ENCODE measurements at regions not wholly inside any gene's neighbourhood (a gene's known extent, or its start where the extent isn't known, plus 50 kb on each side); places are given as distances from the start of the nearest gene placed in this dataset.

DNA sequence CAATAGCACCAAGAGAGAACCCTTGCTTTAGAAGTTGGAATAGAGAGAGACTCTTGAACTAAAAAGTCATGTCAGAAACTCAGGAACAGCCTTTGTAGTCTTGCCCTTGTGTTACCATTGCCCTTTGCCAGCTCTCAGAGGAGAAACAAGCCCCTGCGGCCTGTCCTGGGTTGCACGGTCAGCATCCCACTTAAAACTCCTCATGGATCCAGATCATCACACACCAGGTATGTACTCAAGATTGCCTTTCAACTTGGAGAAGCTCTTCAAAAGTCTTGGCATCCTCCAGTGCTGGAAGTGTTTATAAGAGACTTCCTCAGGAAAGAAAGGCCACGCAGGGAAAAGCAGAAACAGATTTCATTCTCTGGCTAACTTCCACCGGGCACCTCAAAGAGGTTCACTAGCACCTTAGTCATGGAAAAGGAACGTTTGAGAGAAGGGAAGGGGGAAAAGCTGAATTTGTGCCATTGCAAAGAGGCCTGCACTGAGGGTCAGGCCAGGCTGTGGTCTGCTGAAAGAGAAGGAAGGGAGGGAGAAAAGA is 594.2 kb downstream of the MED13L start:
- H3K27ac ChIP-seq (ENCODE audit: low read depth in 1 of 2, low read length in 2 of 2): no peak overlapping the region
- intact Hi-C loops (cut with DNase I): no loop called here
- DNase-seq: no peak
- peaks cover 0 to 4% of the 10 kb centered on the region in 2 donors for H3K4me1 ChIP-seq (ENCODE audit: control insufficient read depth in 1 of 2, insufficient read depth in 2 of 2, low read length in 2 of 2)
- ATAC-seq (ENCODE audit: low FRiP score): no peak
- no peaks in the 10 kb centered on the region for H3K36me3 ChIP-seq (ENCODE audit: control insufficient read depth in 1 of 2, insufficient read depth in 2 of 2, low read length in 1 of 2)
- no peaks in the 10 kb centered on the region for H3K27me3 ChIP-seq (ENCODE audit: control insufficient read depth in 1 of 2, insufficient read depth in 2 of 2, low read length in 1 of 2)
- H3K9me3 ChIP-seq (ENCODE audit: control insufficient read depth, low read length): no peaks in the 10 kb centered on the region
- 62 to 63% methylated on average over 5 of the region's 5 CpGs for WGBS, 2 donors
- no peak overlapping the region for H3K4me3 ChIP-seq (ENCODE audit: low read length in 2 of 2)

DNA sequence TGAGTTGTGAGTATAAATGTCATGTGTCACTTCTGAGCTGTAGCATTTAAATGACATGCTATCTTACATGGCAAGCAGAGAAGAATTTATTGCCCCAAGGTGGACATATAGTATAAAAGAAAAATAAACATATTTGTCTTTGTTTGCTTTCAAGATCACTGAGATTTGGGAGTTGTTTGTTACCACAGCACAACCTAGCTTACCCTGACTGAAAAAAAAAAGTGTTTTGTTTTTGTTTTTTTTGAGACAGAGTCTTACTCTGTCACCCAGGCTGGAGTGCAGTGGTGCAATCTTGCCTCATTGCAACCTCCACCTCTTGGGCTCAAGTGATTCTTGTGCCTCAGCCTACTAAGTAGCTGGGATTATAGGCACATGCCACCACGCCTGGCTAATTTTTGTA is 596.5 kb downstream of the MED13L start:
- H3K36me3 ChIP-seq (ENCODE audit: control insufficient read depth in 1 of 2, insufficient read depth in 2 of 2, low read length in 1 of 2): no peaks in the 10 kb centered on the region
- no peaks in the 10 kb centered on the region for H3K27me3 ChIP-seq (ENCODE audit: control insufficient read depth in 1 of 2, insufficient read depth in 2 of 2, low read length in 1 of 2)
- intact Hi-C loops (cut with DNase I): no loop called here
- H3K9me3 ChIP-seq (ENCODE audit: control insufficient read depth, low read length): no peaks in the 10 kb centered on the region
- H3K4me3 ChIP-seq (ENCODE audit: low read length in 2 of 2): no peak overlapping the region
- 94 to 100% methylated on average over 1 of the region's 1 CpG for WGBS, 2 donors
- no peak overlapping the region for H3K27ac ChIP-seq (ENCODE audit: low read depth in 1 of 2, low read length in 2 of 2)
- H3K4me1 ChIP-seq (ENCODE audit: control insufficient read depth in 1 of 2, insufficient read depth in 2 of 2, low read length in 2 of 2): no peaks in the 10 kb centered on the region
- DNase-seq: no peak
- no peak for ATAC-seq (ENCODE audit: low FRiP score)

DNA sequence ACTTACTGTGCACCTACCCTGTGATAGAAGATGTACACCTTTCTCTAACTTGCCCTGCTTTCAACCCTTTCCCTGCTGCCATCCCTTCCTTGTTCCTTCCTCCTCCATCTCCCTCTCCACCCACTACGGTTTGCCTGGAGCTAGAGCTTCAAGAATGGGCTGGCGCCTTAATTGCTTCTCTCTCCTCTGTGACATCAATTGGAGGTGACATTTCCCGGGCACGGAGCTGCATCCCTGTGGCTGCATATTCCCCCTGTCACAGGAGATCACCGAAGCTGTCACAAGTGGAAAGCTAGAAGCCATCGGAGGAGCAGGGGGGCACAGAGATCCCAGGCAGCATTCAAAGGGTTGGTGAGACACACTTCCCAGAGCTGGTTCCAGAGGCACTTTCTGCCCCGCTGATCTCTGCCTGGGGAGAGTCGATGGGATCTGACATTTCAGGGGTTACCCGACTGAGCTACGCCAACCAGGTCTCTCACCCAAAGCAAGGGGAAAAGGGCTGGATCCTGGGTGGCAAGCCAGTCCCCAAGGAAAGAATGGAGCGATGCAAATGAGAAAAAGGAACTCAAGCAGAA is 604.9 kb downstream of the MED13L start:
- DNase-seq: no peak
- intact Hi-C loops (cut with DNase I): no loop called here

DNA sequence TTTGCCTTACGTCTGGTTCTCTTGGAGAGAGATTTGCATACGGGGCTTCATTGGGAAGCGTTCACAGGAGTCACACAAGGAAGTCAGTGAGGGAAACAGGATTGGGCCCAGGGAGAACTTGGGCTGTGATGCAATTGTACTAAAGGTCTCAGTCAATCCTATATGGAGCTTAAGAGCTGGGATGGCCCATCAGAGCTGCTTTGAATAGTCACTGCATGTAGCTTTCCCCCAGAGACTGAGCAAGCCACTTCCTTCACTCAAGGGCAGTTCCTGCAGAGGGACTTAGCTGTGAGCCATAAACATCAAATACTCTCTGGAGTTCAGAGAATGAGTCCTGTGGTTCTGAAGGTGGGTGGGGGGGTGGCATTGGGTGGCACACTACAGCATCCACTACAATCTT is 605.4 kb downstream of the MED13L start:
- 89 to 96% methylated on average over 3 of the region's 3 CpGs for whole genome bisulfite sequencing, 2 donors
- intact Hi-C loops (cut with DNase I): no loop called here
- DNase-seq: no peak
- H3K36me3 ChIP-seq (ENCODE audit: control insufficient read depth in 1 of 2, insufficient read depth in 2 of 2, low read length in 1 of 2): no peaks in the 10 kb centered on the region
- H3K4me3 ChIP-seq (ENCODE audit: low read length in 2 of 2): no peak overlapping the region
- peaks cover 0 to 2% of the 10 kb centered on the region in 2 donors for H3K27me3 ChIP-seq (ENCODE audit: control insufficient read depth in 1 of 2, insufficient read depth in 2 of 2, low read length in 1 of 2)
- peaks cover 0 to 10% of the 10 kb centered on the region in 2 donors for H3K4me1 ChIP-seq (ENCODE audit: control insufficient read depth in 1 of 2, insufficient read depth in 2 of 2, low read length in 2 of 2)
- H3K27ac ChIP-seq (ENCODE audit: low read depth in 1 of 2, low read length in 2 of 2): no peak overlapping the region
- H3K9me3 ChIP-seq (ENCODE audit: control insufficient read depth, low read length): peaks cover 1% of the 10 kb centered on the region
- no peak for ATAC-seq (ENCODE audit: low FRiP score)

More for the DNA sequence above, 604.9 kb downstream of the MED13L start:
- H3K36me3 ChIP-seq (ENCODE audit: control insufficient read depth in 1 of 2, insufficient read depth in 2 of 2, low read length in 1 of 2): no peaks in the 10 kb centered on the region
- H3K9me3 ChIP-seq (ENCODE audit: control insufficient read depth, low read length): peaks cover 1% of the 10 kb centered on the region
- 95 to 96% methylated on average over 11 of the region's 11 CpGs for WGBS, 2 donors
- H3K27me3 ChIP-seq (ENCODE audit: control insufficient read depth in 1 of 2, insufficient read depth in 2 of 2, low read length in 1 of 2): peaks cover 0 to 2% of the 10 kb centered on the region in 2 donors
- no peak overlapping the region for H3K27ac ChIP-seq (ENCODE audit: low read depth in 1 of 2, low read length in 2 of 2)
- H3K4me1 ChIP-seq (ENCODE audit: control insufficient read depth in 1 of 2, insufficient read depth in 2 of 2, low read length in 2 of 2): peaks cover 0 to 10% of the 10 kb centered on the region in 2 donors
- ATAC-seq (ENCODE audit: low FRiP score): no peak
- H3K4me3 ChIP-seq (ENCODE audit: low read length in 2 of 2): no peak overlapping the region

DNA sequence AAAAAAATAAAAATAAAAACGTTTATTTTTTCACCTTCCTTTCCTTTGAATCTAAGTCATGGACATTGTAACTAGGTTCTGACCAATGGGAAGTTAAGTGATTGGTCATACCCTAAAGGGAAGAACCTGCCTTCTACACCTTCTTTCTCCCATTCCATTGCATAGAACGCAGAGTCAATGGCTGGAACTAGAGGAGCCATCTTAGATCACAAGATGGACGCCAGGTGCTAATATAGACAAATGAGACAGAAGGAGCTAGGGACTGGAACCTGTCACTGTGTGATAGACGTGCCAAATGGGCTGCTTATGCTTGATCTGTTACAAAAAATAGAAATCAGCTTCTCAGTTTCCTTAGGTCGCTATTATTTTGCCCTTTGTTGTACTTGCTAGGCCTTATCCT is 606.6 kb downstream of the MED13L start:
- DNase-seq (no peak), ATAC-seq (ENCODE audit: low FRiP score) (no peak)
- intact Hi-C loops (cut with DNase I): no loop called here
- no peak overlapping the region for H3K27ac ChIP-seq (ENCODE audit: low read depth in 1 of 2, low read length in 2 of 2)
- H3K4me1 ChIP-seq (ENCODE audit: control insufficient read depth in 1 of 2, insufficient read depth in 2 of 2, low read length in 2 of 2): peaks cover 0 to 10% of the 10 kb centered on the region in 2 donors
- 84 to 92% methylated on average over 5 of the region's 5 CpGs for WGBS, 2 donors
- no peak overlapping the region for H3K4me3 ChIP-seq (ENCODE audit: low read length in 2 of 2)
- H3K9me3 ChIP-seq (ENCODE audit: control insufficient read depth, low read length): peaks cover 1% of the 10 kb centered on the region
- H3K36me3 ChIP-seq (ENCODE audit: control insufficient read depth in 1 of 2, insufficient read depth in 2 of 2, low read length in 1 of 2): no peaks in the 10 kb centered on the region
- peaks cover 0 to 2% of the 10 kb centered on the region in 2 donors for H3K27me3 ChIP-seq (ENCODE audit: control insufficient read depth in 1 of 2, insufficient read depth in 2 of 2, low read length in 1 of 2)

DNA sequence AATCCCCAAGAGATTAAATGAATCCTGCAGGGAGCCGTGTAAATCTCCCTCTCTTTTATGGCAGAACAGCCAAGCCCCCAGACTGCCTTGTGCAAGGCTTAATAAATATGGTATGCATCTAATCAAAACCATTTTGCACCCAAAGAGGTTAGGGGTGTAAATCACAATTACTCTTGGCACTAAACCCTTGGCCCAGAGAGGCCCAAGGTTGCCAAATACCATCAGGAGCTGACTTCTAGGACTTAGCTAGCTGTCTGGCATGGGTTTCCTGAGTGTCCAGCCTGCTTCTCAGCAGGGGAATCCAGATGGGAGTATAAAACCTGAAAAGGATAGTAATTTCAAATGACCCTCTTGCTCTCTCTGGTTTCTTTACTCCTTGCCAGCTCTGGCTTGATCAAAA is 610.4 kb downstream of the MED13L start:
- Histone ChIP-seq H3K4me3 (ENCODE audit: low read length in 2 of 2) (no peak overlapping the region), H3K9me3 (ENCODE audit: control insufficient read depth, low read length) (peaks cover 1% of the 10 kb centered on the region), H3K4me1 (ENCODE audit: control insufficient read depth in 1 of 2, insufficient read depth in 2 of 2, low read length in 2 of 2) (peaks cover 0 to 3% of the 10 kb centered on the region in 2 donors), H3K27me3 (ENCODE audit: control insufficient read depth in 1 of 2, insufficient read depth in 2 of 2, low read length in 1 of 2) (peaks cover 0 to 2% of the 10 kb centered on the region in 2 donors), H3K27ac (ENCODE audit: low read depth in 1 of 2, low read length in 2 of 2) (no peak overlapping the region), H3K36me3 (ENCODE audit: control insufficient read depth in 1 of 2, insufficient read depth in 2 of 2, low read length in 1 of 2) (no peaks in the 10 kb centered on the region)
- DNase-seq (no peak), ATAC-seq (ENCODE audit: low FRiP score) (no peak)
- intact Hi-C loops (cut with DNase I): no loop called here
- 58 to 72% methylated on average over 1 of the region's 1 CpG for WGBS, 2 donors

DNA sequence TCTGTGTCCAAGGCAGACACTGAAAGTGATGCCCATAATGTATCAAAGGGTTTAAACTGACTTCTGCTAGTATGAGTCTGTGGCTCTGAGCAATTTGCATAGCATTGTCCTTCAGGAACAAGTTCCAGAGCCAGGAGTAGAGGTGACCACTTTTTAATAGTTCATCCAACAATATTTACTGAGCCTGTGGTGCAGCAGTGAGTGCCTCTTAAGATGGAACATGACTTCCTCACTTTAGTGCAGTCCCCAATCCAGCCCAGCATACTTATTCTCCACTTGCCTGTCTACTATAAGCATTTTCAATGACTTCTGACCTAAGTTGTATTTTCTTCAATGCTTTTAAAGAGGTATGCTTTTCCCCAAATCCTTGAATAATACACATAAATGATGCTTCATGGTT is 611.3 kb downstream of the MED13L start:
- H3K9me3 ChIP-seq (ENCODE audit: control insufficient read depth, low read length): peaks cover 1% of the 10 kb centered on the region
- H3K4me3 ChIP-seq (ENCODE audit: low read length in 2 of 2): no peak overlapping the region
- DNase-seq (no peak), ATAC-seq (ENCODE audit: low FRiP score) (no peak)
- H3K27me3 ChIP-seq (ENCODE audit: control insufficient read depth in 1 of 2, insufficient read depth in 2 of 2, low read length in 1 of 2): peaks cover 0 to 2% of the 10 kb centered on the region in 2 donors
- H3K36me3 ChIP-seq (ENCODE audit: control insufficient read depth in 1 of 2, insufficient read depth in 2 of 2, low read length in 1 of 2): no peaks in the 10 kb centered on the region
- intact Hi-C loops (cut with DNase I): no loop called here
- H3K27ac ChIP-seq (ENCODE audit: low read depth in 1 of 2, low read length in 2 of 2): no peak overlapping the region
- H3K4me1 ChIP-seq (ENCODE audit: control insufficient read depth in 1 of 2, insufficient read depth in 2 of 2, low read length in 2 of 2): peaks cover 0 to 3% of the 10 kb centered on the region in 2 donors

DNA sequence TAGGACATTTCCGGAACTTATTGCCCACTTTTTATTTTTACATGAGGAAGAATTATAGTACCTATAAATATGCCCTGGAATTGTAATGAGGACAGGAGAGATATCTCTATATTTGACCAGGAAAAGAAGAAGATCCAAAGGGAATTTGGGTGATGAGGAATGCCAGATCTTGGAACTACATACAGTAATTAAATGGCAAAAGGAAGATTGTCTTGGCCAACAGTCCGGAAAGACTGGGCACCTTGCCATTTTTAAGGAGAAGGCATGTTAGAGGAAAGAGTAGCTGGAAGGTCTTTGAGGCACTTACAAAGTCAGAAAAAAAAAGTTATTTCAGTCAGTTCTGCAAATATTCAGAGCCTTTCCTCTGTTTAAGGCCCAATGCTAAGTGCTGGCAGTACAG is 616.4 kb downstream of the MED13L start:
- ATAC-seq (ENCODE audit: low FRiP score) (no peak), DNase-seq (peak in 1 of 2 donors; percentile 48)
- intact Hi-C loops (cut with DNase I): loop anchor here in 1 of 2 donors (5.0 kb wide), 1 partner anchor 46 kb away; no protein-coding TSS in a partner anchor
- H3K4me1 ChIP-seq (ENCODE audit: control insufficient read depth in 1 of 2, insufficient read depth in 2 of 2, low read length in 2 of 2): peaks cover 2 to 12% of the 10 kb centered on the region in 2 donors
- H3K36me3 ChIP-seq (ENCODE audit: control insufficient read depth in 1 of 2, insufficient read depth in 2 of 2, low read length in 1 of 2): no peaks in the 10 kb centered on the region
- WGBS, 2 donors: 7% methylated on average over 2 of the region's 2 CpGs
- no peak overlapping the region for H3K4me3 ChIP-seq (ENCODE audit: low read length in 2 of 2)
- H3K9me3 ChIP-seq (ENCODE audit: control insufficient read depth, low read length): no peaks in the 10 kb centered on the region
- no peaks in the 10 kb centered on the region for H3K27me3 ChIP-seq (ENCODE audit: control insufficient read depth in 1 of 2, insufficient read depth in 2 of 2, low read length in 1 of 2)
- H3K27ac ChIP-seq (ENCODE audit: low read depth in 1 of 2, low read length in 2 of 2): peak overlapping the region; percentile 37 to 77

DNA sequence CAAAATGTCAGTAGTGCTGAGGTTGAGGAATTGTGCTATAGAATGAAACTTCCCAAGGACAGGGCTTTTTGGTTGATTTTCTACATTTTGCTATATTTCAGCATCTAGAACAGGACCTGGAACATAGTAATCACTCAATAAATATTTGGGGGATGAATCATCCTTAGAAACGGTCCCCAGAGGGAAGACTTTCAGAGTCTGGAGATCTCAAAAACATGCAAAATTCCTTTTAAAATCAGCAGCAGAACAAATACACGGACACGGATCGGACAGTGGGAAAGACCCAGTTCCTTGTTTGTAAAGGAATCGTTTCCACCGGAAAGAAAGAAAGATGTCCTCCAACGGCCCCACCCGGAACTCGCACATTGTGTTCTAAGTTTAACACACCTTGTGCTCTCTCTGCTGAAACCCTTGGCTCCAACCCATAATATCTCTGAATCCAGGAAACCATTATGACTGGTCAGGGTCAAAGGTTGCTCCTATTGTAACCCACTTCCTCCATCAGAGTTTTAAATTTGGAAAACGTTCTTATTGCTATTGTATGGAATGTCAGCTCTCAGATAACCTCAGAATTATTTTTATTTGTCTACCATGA is 617.2 kb downstream of the MED13L start:
- Histone ChIP-seq H3K4me3 (ENCODE audit: low read length in 2 of 2) (no peak overlapping the region), H3K4me1 (ENCODE audit: control insufficient read depth in 1 of 2, insufficient read depth in 2 of 2, low read length in 2 of 2) (peaks cover 2 to 12% of the 10 kb centered on the region in 2 donors), H3K27me3 (ENCODE audit: control insufficient read depth in 1 of 2, insufficient read depth in 2 of 2, low read length in 1 of 2) (no peaks in the 10 kb centered on the region), H3K36me3 (ENCODE audit: control insufficient read depth in 1 of 2, insufficient read depth in 2 of 2, low read length in 1 of 2) (no peaks in the 10 kb centered on the region), H3K9me3 (ENCODE audit: control insufficient read depth, low read length) (no peaks in the 10 kb centered on the region), H3K27ac (ENCODE audit: low read depth in 1 of 2, low read length in 2 of 2) (peak overlapping the region; percentile 87 to 89)
- 14 to 17% methylated on average over 10 of the region's 10 CpGs for WGBS, 2 donors
- intact Hi-C loops (cut with DNase I): loop anchor here in 1 of 2 donors (5.0 kb wide), 1 partner anchor 47 kb away; no protein-coding TSS in a partner anchor
- ATAC-seq (ENCODE audit: low FRiP score) (peak; percentile 36), DNase-seq (no peak)

Measured in aorta (tissue), 5 donors.